HS-5 (cell line): ENCODE measurements at regions not wholly inside any gene's neighbourhood (a gene's known extent, or its start where the extent isn't known, plus 50 kb on each side); places are given as distances from the start of the nearest gene placed in this dataset.

Experiments
- DNase-seq: peaks from one replicate; pipeline ENCODE4 v3.0.0-alpha.2; 2012; ENCODE audit warnings: low read depth

- no peak for DNase-seq
These were observed 67.2 kb upstream of the DLK1 start for GRCh38 chr14:100659345-100660001.

GRCh38 chr14:100660498-100660881 lies 66.2 kb upstream of the DLK1 start:
- no peak for DNase-seq

GRCh38 chr14:100660882-100661635 lies 65.6 kb upstream of the DLK1 start:
- no peak for DNase-seq

- DNase-seq, result no peak
These were observed 63.6 kb upstream of the DLK1 start for GRCh38 chr14:100662879-100663760.

GRCh38 chr14:100663761-100664052 lies 63.0 kb upstream of the DLK1 start:
- no peak for DNase-seq

- no peak for DNase-seq
These were observed 62.5 kb upstream of the DLK1 start for GRCh38 chr14:100664231-100664630.

- no peak for DNase-seq
These were observed 61.7 kb upstream of the DLK1 start for GRCh38 chr14:100664841-100665510.

GRCh38 chr14:100665511-100666032 lies 61.1 kb upstream of the DLK1 start:
- DNase-seq, result no peak

GRCh38 chr14:100666403-100666802 lies 60.3 kb upstream of the DLK1 start:
- DNase-seq, result no peak

- no peak for DNase-seq
These were observed 59.8 kb upstream of the DLK1 start for GRCh38 chr14:100666851-100667250.

GRCh38 chr14:100667656-100668055 lies 59.0 kb upstream of the DLK1 start:
- DNase-seq, result no peak

- DNase-seq, result no peak
These were observed 58.3 kb upstream of the DLK1 start for GRCh38 chr14:100668352-100668751.

- no peak for DNase-seq
These were observed 57.7 kb upstream of the DLK1 start for GRCh38 chr14:100669011-100669412.

- DNase-seq, result no peak
These were observed 57.2 kb upstream of the DLK1 start for GRCh38 chr14:100669468-100669867.

GRCh38 chr14:100670017-100670752 lies 56.5 kb upstream of the DLK1 start:
- no peak for DNase-seq

- DNase-seq, result no peak
These were observed 56.0 kb upstream of the DLK1 start for GRCh38 chr14:100670753-100671049.

- DNase-seq, result no peak
These were observed 55.2 kb upstream of the DLK1 start for GRCh38 chr14:100671386-100671901.

GRCh38 chr14:100671906-100672305 lies 54.8 kb upstream of the DLK1 start:
- no peak for DNase-seq

GRCh38 chr14:100673085-100673806 lies 53.4 kb upstream of the DLK1 start:
- DNase-seq, result no peak

- DNase-seq, result no peak
These were observed 52.9 kb upstream of the DLK1 start for GRCh38 chr14:100673807-100674154.

- DNase-seq, result no peak
These were observed 52.3 kb upstream of the DLK1 start for GRCh38 chr14:100674428-100674827.
